Brain microvascular endothelial cell (primary cell): ENCODE measurements at regions not wholly inside any gene's neighbourhood (a gene's known extent, or its start where the extent isn't known, plus 50 kb on each side); places are given as distances from the start of the nearest gene placed in this dataset.
"Not testable (repeated sequence)": the region's sequence is repeated elsewhere in the genome, so short reads cannot be mapped to it uniquely, and the experiment has no call there.

ENCODE experiments used
- DNase-seq: peaks from one replicate; pipeline ENCODE4 v3.0.0-alpha.2; 2020
- H3K27ac ChIP-seq: fragments of 250-450 bp; sonication (Bioruptor Pico); 2 replicates; pipeline ENCODE4 v1.5.1; 2020; ENCODE audit warnings: mild to moderate bottlenecking, moderate library complexity
- H3K27me3 ChIP-seq: fragments of 250-450 bp; sonication (Bioruptor Pico); replicated peaks from 2 replicates; pipeline ENCODE4 v1.5.1; 2020; ENCODE audit warnings: mild to moderate bottlenecking
- H3K36me3 ChIP-seq: fragments of 250-450 bp; sonication (Bioruptor Pico); replicated peaks from 2 replicates; pipeline ENCODE4 v1.5.1; 2020; ENCODE audit warnings: mild to moderate bottlenecking
- H3K4me3 ChIP-seq: 2 replicates; pipeline ENCODE4 v1.5.1; 2011; ENCODE audit warnings: low read depth, mild to moderate bottlenecking, control low read depth, low read length, moderate library complexity
- CTCF ChIP-seq: IDR thresholded peaks from 2 replicates; pipeline ENCODE4 v1.5.1; 2011; ENCODE audit warnings: low read depth, mild to moderate bottlenecking, moderate library complexity, low read length, control low read depth, inconsistent platforms; ENCODE audit errors: missing control alignments
- in situ Hi-C: cut with HindIII; loops from 2 replicates; pipeline ENCODE4 v1.10.0; 2017; ENCODE audit warnings: low sequenced_read_pairs, low pct_ligation_motif_present

GRCh38 chr5:34450338-34450737 is 205.8 kb upstream of the RAI14 start:
- Histone ChIP-seq H3K27me3 (no peaks in the 10 kb centered on the region), H3K27ac (no peak overlapping the region), H3K36me3 (no peaks in the 10 kb centered on the region), H3K4me3 (no peak overlapping the region)
- TF ChIP-seq CTCF: no peak
- in situ Hi-C loops: no loop called here
- no peak for DNase-seq

GRCh38 chr5:34452170-34452828 is 203.8 kb upstream of the RAI14 start:
- H3K4me3 ChIP-seq: no peak overlapping the region
- H3K36me3 ChIP-seq: no peaks in the 10 kb centered on the region
- TF ChIP-seq CTCF: peak; percentile 67
- H3K27me3 ChIP-seq: no peaks in the 10 kb centered on the region
- no peak overlapping the region for H3K27ac ChIP-seq
- DNase-seq: peak; percentile 24
- in situ Hi-C loops: no loop called here

- no peaks in the 10 kb centered on the region for H3K27me3 ChIP-seq
- no peak overlapping the region for H3K4me3 ChIP-seq
- in situ Hi-C loops: no loop called here
- TF ChIP-seq CTCF: no peak
- DNase-seq: no peak
- no peaks in the 10 kb centered on the region for H3K36me3 ChIP-seq
- no peak overlapping the region for H3K27ac ChIP-seq
These were observed 201.0 kb upstream of the RAI14 start for GRCh38 chr5:34455098-34455497.

GRCh38 chr5:34459908-34460307 is 196.2 kb upstream of the RAI14 start:
- Histone ChIP-seq H3K36me3 (no peaks in the 10 kb centered on the region), H3K27ac (no peak overlapping the region), H3K27me3 (no peaks in the 10 kb centered on the region), H3K4me3 (no peak overlapping the region)
- no peak for TF ChIP-seq CTCF
- no peak for DNase-seq
- in situ Hi-C loops: no loop called here

GRCh38 chr5:34460496-34460895 is 195.6 kb upstream of the RAI14 start:
- no peaks in the 10 kb centered on the region for H3K36me3 ChIP-seq
- H3K27me3 ChIP-seq: no peaks in the 10 kb centered on the region
- no peak for TF ChIP-seq CTCF
- no peak overlapping the region for H3K27ac ChIP-seq
- no peak overlapping the region for H3K4me3 ChIP-seq
- DNase-seq: no peak
- in situ Hi-C loops: no loop called here

- Histone ChIP-seq H3K4me3 (no peak overlapping the region), H3K27ac (no peak overlapping the region), H3K36me3 (no peaks in the 10 kb centered on the region), H3K27me3 (no peaks in the 10 kb centered on the region)
- in situ Hi-C loops: no loop called here
- DNase-seq: no peak
- TF ChIP-seq CTCF: no peak
These were observed 191.3 kb upstream of the RAI14 start for GRCh38 chr5:34464829-34465228.

GRCh38 chr5:34465301-34465700 is 190.8 kb upstream of the RAI14 start:
- H3K27me3 ChIP-seq, H3K36me3 ChIP-seq: not testable (repeated sequence)

GRCh38 chr5:34466519-34467388 is 189.4 kb upstream of the RAI14 start:
- DNase-seq, H3K36me3 ChIP-seq, H3K27me3 ChIP-seq, in situ Hi-C loops, H3K27ac ChIP-seq, H3K4me3 ChIP-seq: not testable (repeated sequence)

More at GRCh38 chr5:34465301-34465700, 190.8 kb upstream of the RAI14 start:
- peak; percentile 58 for DNase-seq
- H3K27ac ChIP-seq, H3K4me3 ChIP-seq, in situ Hi-C loops: not testable (repeated sequence)
